ENCODE measurements at regions not wholly inside any gene's neighbourhood (a gene's known extent, or its start where the extent isn't known, plus 50 kb on each side); places are given as distances from the start of the nearest gene placed in this dataset.

- Histone ChIP-seq H3K9ac (ENCODE audit: low read length) (no peak overlapping the region), H3F3A (ENCODE audit: insufficient read depth, low read length) (no peaks in the 10 kb centered on the region), H3K36me3 (ENCODE audit: insufficient read depth, low read length) (no peaks in the 10 kb centered on the region), H3K9me2 (ENCODE audit: low read depth, low read length) (no peaks in the 10 kb centered on the region), H3K4me1 (ENCODE audit: insufficient read depth, low read length, severe bottlenecking) (peaks cover 11% of the 10 kb centered on the region), H4K20me1 (ENCODE audit: insufficient read depth, low read length) (no peaks in the 10 kb centered on the region), H3K27me3 (ENCODE audit: insufficient read depth, low read length) (no peaks in the 10 kb centered on the region), H3K79me2 (ENCODE audit: insufficient read depth, low read length) (no peaks in the 10 kb centered on the region), H2AFZ (ENCODE audit: low read length) (no peak overlapping the region), H3K4me3 (ENCODE audit: low read depth, low read length, poor library complexity, severe bottlenecking) (no peak overlapping the region), H3K4me2 (ENCODE audit: low read length) (peak overlapping the region; percentile 46; the same call in 1 of the 2 replicates), H3K27ac (ENCODE audit: low read depth, low read length, poor library complexity, severe bottlenecking) (no peak overlapping the region), H3K9me3 (ENCODE audit: low read length) (no peaks in the 10 kb centered on the region)
- no peak for TF ChIP-seq CTCF (IDR thresholded peaks at IDR 0.05; ENCODE audit: low read length)
- TF ChIP-seq EZH2 (IDR thresholded peaks at IDR 0.05; ENCODE audit: borderline replicate concordance, low read length) = no peak
Observed at GRCh38 chr2:198371329-198371728, 566.9 kb downstream of the PLCL1 start.

GRCh38 chr2:198368089-198368488, 563.7 kb downstream of the PLCL1 start:
- H3K9ac ChIP-seq (ENCODE audit: low read length) = no peak overlapping the region
- H3K9me3 ChIP-seq (ENCODE audit: low read length) = no peaks in the 10 kb centered on the region
- no peak for TF ChIP-seq CTCF (IDR thresholded peaks at IDR 0.05; ENCODE audit: low read length)
- TF ChIP-seq EZH2 (IDR thresholded peaks at IDR 0.05; ENCODE audit: borderline replicate concordance, low read length) = no peak
- no peak overlapping the region for H3K27ac ChIP-seq (ENCODE audit: low read depth, low read length, poor library complexity, severe bottlenecking)
- H3K27me3 ChIP-seq (ENCODE audit: insufficient read depth, low read length) = no peaks in the 10 kb centered on the region
- H3K9me2 ChIP-seq (ENCODE audit: low read depth, low read length) = no peaks in the 10 kb centered on the region
- peaks cover 11% of the 10 kb centered on the region for H3K4me1 ChIP-seq (ENCODE audit: insufficient read depth, low read length, severe bottlenecking)
- no peak overlapping the region for H3K4me3 ChIP-seq (ENCODE audit: low read depth, low read length, poor library complexity, severe bottlenecking)
- H3F3A ChIP-seq (ENCODE audit: insufficient read depth, low read length) = no peaks in the 10 kb centered on the region
- H3K4me2 ChIP-seq (ENCODE audit: low read length) = no peak overlapping the region
- H4K20me1 ChIP-seq (ENCODE audit: insufficient read depth, low read length) = no peaks in the 10 kb centered on the region
- no peak overlapping the region for H2AFZ ChIP-seq (ENCODE audit: low read length)
- H3K36me3 ChIP-seq (ENCODE audit: insufficient read depth, low read length) = no peaks in the 10 kb centered on the region
- H3K79me2 ChIP-seq (ENCODE audit: insufficient read depth, low read length) = no peaks in the 10 kb centered on the region

GRCh38 chr2:198362740-198363139, 558.3 kb downstream of the PLCL1 start:
- H2AFZ ChIP-seq (ENCODE audit: low read length) = no peak overlapping the region
- H3K27me3 ChIP-seq (ENCODE audit: insufficient read depth, low read length) = no peaks in the 10 kb centered on the region
- no peaks in the 10 kb centered on the region for H3K4me1 ChIP-seq (ENCODE audit: insufficient read depth, low read length, severe bottlenecking)
- H3K4me2 ChIP-seq (ENCODE audit: low read length) = no peak overlapping the region
- no peaks in the 10 kb centered on the region for H3K9me3 ChIP-seq (ENCODE audit: low read length)
- no peaks in the 10 kb centered on the region for H3K79me2 ChIP-seq (ENCODE audit: insufficient read depth, low read length)
- H3K9me2 ChIP-seq (ENCODE audit: low read depth, low read length) = no peaks in the 10 kb centered on the region
- no peaks in the 10 kb centered on the region for H4K20me1 ChIP-seq (ENCODE audit: insufficient read depth, low read length)
- no peak overlapping the region for H3K4me3 ChIP-seq (ENCODE audit: low read depth, low read length, poor library complexity, severe bottlenecking)
- H3K36me3 ChIP-seq (ENCODE audit: insufficient read depth, low read length) = no peaks in the 10 kb centered on the region
- TF ChIP-seq EZH2 (IDR thresholded peaks at IDR 0.05; ENCODE audit: borderline replicate concordance, low read length) (no peak), CTCF (IDR thresholded peaks at IDR 0.05; ENCODE audit: low read length) (no peak)
- no peak overlapping the region for H3K27ac ChIP-seq (ENCODE audit: low read depth, low read length, poor library complexity, severe bottlenecking)
- H3F3A ChIP-seq (ENCODE audit: insufficient read depth, low read length) = no peaks in the 10 kb centered on the region
- H3K9ac ChIP-seq (ENCODE audit: low read length) = no peak overlapping the region

All from OCI-LY1 (cell line).